SU-DHL-6 (cell line): ENCODE measurements at regions not wholly inside any gene's neighbourhood (a gene's known extent, or its start where the extent isn't known, plus 50 kb on each side); places are given as distances from the start of the nearest gene placed in this dataset.

Source experiments
- CTCF ChIP-seq: fragments of 200-600 bp; sonication (generic); IDR thresholded peaks from one replicate; pipeline ENCODE4 v1.5.1; 2017; ENCODE audit warnings: antibody characterized with exemption, mild to moderate bottlenecking, low read length, moderate library complexity; ENCODE audit not compliant: insufficient read depth, poor library complexity, severe bottlenecking
- EZH2phosphoT487 ChIP-seq: fragments of 200-600 bp; sonication (generic), shearing (Covaris generic); conservative IDR thresholded peaks from 2 replicates; pipeline ENCODE4 v1.6.1; 2018; ENCODE audit warnings: mild to moderate bottlenecking, antibody characterized with exemption, low read length, moderate library complexity, mixed read lengths

GRCh38 chr2:183919926-183920325 is 678.4 kb upstream of the ZNF804A start:
- no peak for TF ChIP-seq CTCF
- TF ChIP-seq EZH2phosphoT487 = no peak
